ENCODE measurements at regions not wholly inside any gene's neighbourhood (a gene's known extent, or its start where the extent isn't known, plus 50 kb on each side); places are given as distances from the start of the nearest gene placed in this dataset.

- POLR2A ChIA-PET: no interaction called here
- no peaks in the 10 kb centered on the region for H3K27me3 ChIP-seq (replicated peaks; ENCODE audit: control insufficient read depth, insufficient read depth, low read length)
- no peaks in the 10 kb centered on the region for H3K9me3 Mint-ChIP-seq (ENCODE audit: unreplicated experiment)
- H3K9me3 ChIP-seq: no peaks in the 10 kb centered on the region
- CTCF ChIA-PET: no interaction called here
- no peak overlapping the region for H3K4me3 Mint-ChIP-seq (ENCODE audit: unreplicated experiment)
- H3K27me3 Mint-ChIP-seq (ENCODE audit: insufficient read depth, unreplicated experiment): no peaks in the 10 kb centered on the region
- no peaks in the 10 kb centered on the region for H3K36me3 ChIP-seq (ENCODE audit: control insufficient read depth, insufficient read depth, low read length)
- no TSS peak for BruUV-seq (replicated peaks)
- H3K36me3 Mint-ChIP-seq (ENCODE audit: insufficient read depth, unreplicated experiment): no peaks in the 10 kb centered on the region
- no peaks in the 10 kb centered on the region for H3K4me1 Mint-ChIP-seq (ENCODE audit: low read depth, unreplicated experiment)
- H3K27ac Mint-ChIP-seq (ENCODE audit: unreplicated experiment): no peak overlapping the region
- no peaks in the 10 kb centered on the region for H3K4me1 ChIP-seq
- H3K4me3 ChIP-seq (ENCODE audit: low read depth, low read length): no peak overlapping the region
- no peak for DNase-seq
- intact Hi-C loops (cut with micrococcal nuclease; ENCODE audit: unreplicated experiment): no loop called here
- TF ChIP-seq CTCF (IDR thresholded peaks at IDR 0.05; ENCODE audit: insufficient read depth in 1 of 2, low read depth in 1 of 2, low read length in 1 of 2, severe bottlenecking in 1 of 2, unreplicated experiment in 1 of 2): no peak
These were observed 993.1 kb upstream of the CNTN5 start for GRCh38 chr11:98027652-98028051.

DNA sequence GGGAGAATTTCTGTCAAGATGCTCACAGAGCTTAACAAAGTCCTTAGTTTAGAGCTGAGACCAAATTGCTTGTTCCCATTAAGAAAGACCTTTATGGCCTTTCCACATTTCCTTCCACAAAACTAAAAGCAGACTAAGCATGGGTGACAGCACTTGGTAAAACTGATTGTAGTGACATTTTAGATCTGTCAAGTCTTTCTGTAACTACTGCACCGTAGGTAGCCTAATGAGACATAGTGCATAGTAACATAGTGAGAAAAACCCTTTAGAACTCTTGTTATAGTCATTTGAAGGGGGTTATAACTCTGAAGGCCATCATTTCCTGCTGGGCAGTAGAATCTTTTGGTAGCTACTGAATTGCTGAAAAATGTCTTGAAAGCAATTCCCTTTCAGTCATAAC is 990.9 kb upstream of the CNTN5 start:
- H3K4me1 ChIP-seq: no peaks in the 10 kb centered on the region
- H3K4me1 Mint-ChIP-seq (ENCODE audit: low read depth, unreplicated experiment): no peaks in the 10 kb centered on the region
- H3K4me3 ChIP-seq (ENCODE audit: low read depth, low read length): no peak overlapping the region
- BruUV-seq (replicated peaks): no TSS peak
- no peaks in the 10 kb centered on the region for H3K9me3 ChIP-seq
- no peak overlapping the region for H3K27ac Mint-ChIP-seq (ENCODE audit: unreplicated experiment)
- POLR2A ChIA-PET: no interaction called here
- intact Hi-C loops (cut with micrococcal nuclease; ENCODE audit: unreplicated experiment): no loop called here
- CTCF ChIA-PET: no interaction called here
- no peak for TF ChIP-seq CTCF (IDR thresholded peaks at IDR 0.05; ENCODE audit: insufficient read depth in 1 of 2, low read depth in 1 of 2, low read length in 1 of 2, severe bottlenecking in 1 of 2, unreplicated experiment in 1 of 2)
- no peaks in the 10 kb centered on the region for H3K36me3 Mint-ChIP-seq (ENCODE audit: insufficient read depth, unreplicated experiment)
- no peak overlapping the region for H3K4me3 Mint-ChIP-seq (ENCODE audit: unreplicated experiment)
- H3K36me3 ChIP-seq (ENCODE audit: control insufficient read depth, insufficient read depth, low read length): no peaks in the 10 kb centered on the region
- no peaks in the 10 kb centered on the region for H3K27me3 ChIP-seq (replicated peaks; ENCODE audit: control insufficient read depth, insufficient read depth, low read length)
- H3K9me3 Mint-ChIP-seq (ENCODE audit: unreplicated experiment): no peaks in the 10 kb centered on the region
- DNase-seq: no peak
- peaks cover 4% of the 10 kb centered on the region for H3K27me3 Mint-ChIP-seq (ENCODE audit: insufficient read depth, unreplicated experiment)

DNA sequence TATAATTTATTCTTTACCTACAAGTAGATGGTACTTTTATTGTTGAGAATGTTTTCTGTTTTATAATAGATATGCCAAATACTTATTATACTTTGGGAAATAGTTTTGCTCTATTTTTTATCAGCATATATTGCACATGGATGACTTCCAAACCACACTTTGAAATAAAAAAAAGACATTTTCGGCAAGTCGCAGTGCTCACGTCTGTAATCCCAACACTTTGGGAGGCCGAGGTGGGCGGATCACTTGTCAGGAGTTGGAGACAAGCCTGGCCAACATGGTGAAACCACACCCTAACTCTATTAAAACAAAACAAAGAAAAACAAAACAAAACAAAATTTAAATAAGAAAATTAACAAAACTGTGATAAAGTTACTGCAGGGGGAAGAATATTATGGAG is 983.9 kb upstream of the CNTN5 start:
- Histone ChIP-seq H3K4me1 (no peaks in the 10 kb centered on the region), H3K4me3 (ENCODE audit: low read depth, low read length) (no peak overlapping the region), H3K36me3 (ENCODE audit: control insufficient read depth, insufficient read depth, low read length) (no peaks in the 10 kb centered on the region), H3K9me3 (no peaks in the 10 kb centered on the region), H3K27me3 (replicated peaks; ENCODE audit: control insufficient read depth, insufficient read depth, low read length) (no peaks in the 10 kb centered on the region; the same call in 1 of the 2 replicates)
- Mint-ChIP-seq H3K4me1 (ENCODE audit: low read depth, unreplicated experiment) (no peaks in the 10 kb centered on the region), H3K36me3 (ENCODE audit: insufficient read depth, unreplicated experiment) (no peaks in the 10 kb centered on the region), H3K9me3 (ENCODE audit: unreplicated experiment) (no peaks in the 10 kb centered on the region), H3K4me3 (ENCODE audit: unreplicated experiment) (no peak overlapping the region), H3K27ac (ENCODE audit: unreplicated experiment) (no peak overlapping the region), H3K27me3 (ENCODE audit: insufficient read depth, unreplicated experiment) (peaks cover 12% of the 10 kb centered on the region)
- no peak for DNase-seq
- TF ChIP-seq CTCF (IDR thresholded peaks at IDR 0.05; ENCODE audit: insufficient read depth in 1 of 2, low read depth in 1 of 2, low read length in 1 of 2, severe bottlenecking in 1 of 2, unreplicated experiment in 1 of 2): no peak
- CTCF ChIA-PET: no interaction called here
- POLR2A ChIA-PET: no interaction called here
- BruUV-seq (replicated peaks): no TSS peak
- intact Hi-C loops (cut with micrococcal nuclease; ENCODE audit: unreplicated experiment): no loop called here
